ENCODE measurements at regions not wholly inside any gene's neighbourhood (a gene's known extent, or its start where the extent isn't known, plus 50 kb on each side); places are given as distances from the start of the nearest gene placed in this dataset.

- TF ChIP-seq CTCF (conservative IDR thresholded peaks at IDR 0.05; ENCODE audit: low read depth, low read length) = no peak
- no peak for DNase-seq (ENCODE audit: low read depth)
- no peak overlapping the region for H3K4me3 ChIP-seq (ENCODE audit: low read depth, low read length)
Measured at GRCh38 chr6:113659762-113660404, 197.3 kb upstream of the MARCKS start.

GRCh38 chr6:113660819-113661218 is 196.3 kb upstream of the MARCKS start:
- no peak for DNase-seq (ENCODE audit: low read depth)
- no peak overlapping the region for H3K4me3 ChIP-seq (ENCODE audit: low read depth, low read length)
- TF ChIP-seq CTCF (conservative IDR thresholded peaks at IDR 0.05; ENCODE audit: low read depth, low read length) = no peak

- no peak for DNase-seq (ENCODE audit: low read depth)
- no peak for TF ChIP-seq CTCF (conservative IDR thresholded peaks at IDR 0.05; ENCODE audit: low read depth, low read length)
- no peak overlapping the region for H3K4me3 ChIP-seq (ENCODE audit: low read depth, low read length)
Measured at GRCh38 chr6:113662093-113662665, 195.0 kb upstream of the MARCKS start.

GRCh38 chr6:113662688-113663333 is 194.3 kb upstream of the MARCKS start:
- no peak overlapping the region for H3K4me3 ChIP-seq (ENCODE audit: low read depth, low read length)
- DNase-seq (ENCODE audit: low read depth) = no peak
- TF ChIP-seq CTCF (conservative IDR thresholded peaks at IDR 0.05; ENCODE audit: low read depth, low read length) = no peak

- DNase-seq (ENCODE audit: low read depth) = no peak
- H3K4me3 ChIP-seq (ENCODE audit: low read depth, low read length) = no peak overlapping the region
- TF ChIP-seq CTCF (conservative IDR thresholded peaks at IDR 0.05; ENCODE audit: low read depth, low read length) = no peak
Measured at GRCh38 chr6:113664909-113665308, 192.2 kb upstream of the MARCKS start.

- no peak overlapping the region for H3K4me3 ChIP-seq (ENCODE audit: low read depth, low read length)
- no peak for TF ChIP-seq CTCF (conservative IDR thresholded peaks at IDR 0.05; ENCODE audit: low read depth, low read length)
- DNase-seq (ENCODE audit: low read depth) = no peak
Measured at GRCh38 chr6:113668641-113669408, 188.3 kb upstream of the MARCKS start.
